Activated CD4-positive, alpha-beta T cell treated with anti-CD3 and anti-CD28 coated beads, Interleukin-2, amount 10 ng/mL, durations not matched to agents 24 days and 14 days (primary cell): ENCODE measurements at regions not wholly inside any gene's neighbourhood (a gene's known extent, or its start where the extent isn't known, plus 50 kb on each side); places are given as distances from the start of the nearest gene placed in this dataset.

Experiments used
- DNase-seq: peaks from one replicate; pipeline ENCODE4 v3.0.0; 2022
- H3K27ac Mint-ChIP-seq: one replicate; pipeline ENCODE4 v1.8.0; 2022; ENCODE audit warnings: mild to moderate bottlenecking, mixed read lengths
- H3K27me3 Mint-ChIP-seq: one replicate; pipeline ENCODE4 v1.8.0; 2022; ENCODE audit warnings: mixed read lengths
- H3K36me3 Mint-ChIP-seq: one replicate; pipeline ENCODE4 v1.8.0; 2022; ENCODE audit warnings: low read depth, mild to moderate bottlenecking, mixed read lengths
- H3K4me1 Mint-ChIP-seq: one replicate; pipeline ENCODE4 v1.8.0; 2021; ENCODE audit warnings: mixed read lengths
- H3K4me3 Mint-ChIP-seq: one replicate; pipeline ENCODE4 v1.8.0; 2022; ENCODE audit warnings: mild to moderate bottlenecking, moderate library complexity, mixed read lengths
- H3K9me3 Mint-ChIP-seq: one replicate; pipeline ENCODE4 v1.8.0; 2021; ENCODE audit warnings: mixed read lengths
- intact Hi-C: fragments of 100-400 bp; cut with micrococcal nuclease; formaldehyde crosslinking; loops from one replicate; pipeline ENCODE4 v1.15.1; 2023

DNA sequence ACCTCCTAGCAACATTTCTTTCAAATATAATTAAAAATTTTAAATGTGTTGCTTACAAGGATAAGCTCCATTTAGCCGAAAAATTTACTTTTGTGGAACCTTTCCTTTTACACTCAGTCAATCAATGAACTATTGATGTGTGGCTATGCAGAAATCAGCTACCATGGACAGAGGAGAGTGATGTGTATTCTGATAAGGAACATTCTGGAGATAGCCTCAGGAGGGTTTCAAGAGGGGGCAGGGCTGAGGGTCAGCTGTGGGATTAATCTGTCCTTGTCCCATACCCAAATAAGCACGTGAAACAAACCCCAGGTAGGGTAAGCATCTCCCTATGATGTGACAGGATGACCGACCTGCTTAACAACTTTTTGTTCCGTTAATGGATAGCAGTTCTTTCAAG is 192.6 kb upstream of the PROK2 start:
- no peak for DNase-seq
- intact Hi-C loops = loop anchor here (5.0 to 10.0 kb wide), 4 partner anchors 255 to 867 kb away; partner anchors contain the start of gene SHQ1
- H3K27me3 Mint-ChIP-seq = no peaks in the 10 kb centered on the region
- no peak overlapping the region for H3K4me3 Mint-ChIP-seq
- no peaks in the 10 kb centered on the region for H3K36me3 Mint-ChIP-seq
- H3K4me1 Mint-ChIP-seq = peaks cover 40% of the 10 kb centered on the region
- H3K27ac Mint-ChIP-seq = no peak overlapping the region
- peaks cover 24% of the 10 kb centered on the region for H3K9me3 Mint-ChIP-seq

DNA sequence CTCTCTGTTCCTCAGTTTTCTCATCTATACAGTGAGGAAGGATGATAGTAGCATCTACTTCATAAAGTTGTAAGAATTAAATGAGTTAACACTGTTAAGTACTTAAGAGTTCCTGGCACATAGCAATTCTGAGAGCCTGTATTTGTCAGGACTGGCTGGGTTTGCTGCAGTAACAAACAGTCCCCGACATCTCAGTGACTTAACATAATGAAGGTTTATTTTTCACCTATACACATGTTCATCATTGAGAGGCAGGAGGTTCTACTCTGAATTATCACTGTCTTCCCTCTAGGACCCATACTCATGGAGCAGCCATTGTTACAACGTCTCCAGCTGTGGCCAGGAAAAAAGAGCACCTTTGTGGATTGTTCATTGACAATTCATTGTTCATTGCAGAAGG is 190.6 kb upstream of the PROK2 start:
- Mint-ChIP-seq H3K4me1 (peaks cover 27% of the 10 kb centered on the region), H3K36me3 (no peaks in the 10 kb centered on the region), H3K27ac (no peak overlapping the region), H3K4me3 (no peak overlapping the region), H3K27me3 (no peaks in the 10 kb centered on the region), H3K9me3 (peaks cover 21% of the 10 kb centered on the region)
- no peak for DNase-seq
- intact Hi-C loops = loop anchor here (5.0 to 10.0 kb wide), 4 partner anchors 253 to 869 kb away; partner anchors contain the start of gene SHQ1

DNA sequence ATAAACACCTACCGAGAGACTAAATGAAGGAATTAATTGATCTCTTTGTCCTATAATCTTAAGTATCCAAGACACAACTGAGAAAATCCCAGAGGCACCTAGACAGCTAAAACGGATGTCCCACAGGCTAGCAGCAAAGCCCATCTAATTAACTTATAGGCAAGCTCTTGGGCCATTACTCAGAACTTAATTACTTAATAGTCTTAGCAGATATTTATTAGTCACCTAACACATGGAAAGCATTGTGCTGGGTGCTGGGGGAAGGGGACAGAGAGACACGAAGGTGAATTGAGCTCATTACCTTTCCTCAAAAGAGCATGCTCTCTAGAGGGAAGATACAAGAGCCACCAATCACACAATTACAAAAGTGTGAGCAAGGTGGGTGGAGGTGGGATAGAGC is 189.8 kb upstream of the PROK2 start:
- Mint-ChIP-seq H3K36me3 (no peaks in the 10 kb centered on the region), H3K4me3 (no peak overlapping the region), H3K4me1 (peaks cover 24% of the 10 kb centered on the region), H3K9me3 (peaks cover 18% of the 10 kb centered on the region), H3K27me3 (no peaks in the 10 kb centered on the region), H3K27ac (no peak overlapping the region)
- no peak for DNase-seq
- intact Hi-C loops = loop anchor here (5.0 to 10.0 kb wide), 4 partner anchors 252 to 870 kb away; partner anchors contain the start of gene SHQ1

DNA sequence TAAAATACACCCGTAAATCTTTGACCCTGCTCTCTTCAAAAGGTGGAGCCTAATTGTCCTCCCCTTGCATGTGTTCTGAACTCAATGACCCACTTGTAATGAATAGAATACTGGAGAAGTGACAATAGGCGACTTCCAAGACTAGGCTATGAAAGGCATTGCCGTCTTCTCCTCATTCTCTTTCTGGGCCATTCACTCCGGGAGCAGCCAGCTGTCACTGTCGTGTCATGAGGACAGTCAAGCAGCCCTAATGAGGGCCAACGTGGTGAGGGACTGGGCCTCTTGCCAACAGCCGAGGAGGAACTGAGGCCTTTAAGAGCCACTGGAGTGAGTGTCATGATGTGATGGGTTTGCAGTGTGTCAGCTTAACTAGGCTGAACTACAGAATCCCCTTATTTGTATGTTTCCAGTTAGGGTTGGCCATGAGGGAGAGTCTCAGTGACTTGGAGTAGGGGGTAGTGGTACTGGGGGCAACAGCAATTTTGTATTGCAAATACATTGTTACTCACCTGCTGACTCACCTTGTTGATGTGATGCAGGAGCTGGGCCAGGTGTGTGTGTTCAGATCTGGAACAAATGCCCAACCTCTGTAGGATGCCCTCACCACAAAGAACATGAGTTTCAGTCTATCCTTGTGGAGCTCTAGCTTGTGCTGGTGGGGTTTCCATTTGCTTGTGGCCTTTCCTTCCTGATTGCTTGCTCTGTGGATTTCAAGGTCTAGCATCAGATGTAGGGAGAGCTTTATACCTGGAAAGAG is 188.5 kb upstream of the PROK2 start:
- Mint-ChIP-seq H3K4me1 (peaks cover 13% of the 10 kb centered on the region), H3K9me3 (peaks cover 18% of the 10 kb centered on the region), H3K36me3 (no peaks in the 10 kb centered on the region), H3K27ac (no peak overlapping the region), H3K4me3 (no peak overlapping the region), H3K27me3 (no peaks in the 10 kb centered on the region)
- DNase-seq = no peak
- intact Hi-C loops = loop anchor here (10.0 kb wide), 2 partner anchors 661 to 871 kb away; partner anchors contain the start of gene SHQ1

DNA sequence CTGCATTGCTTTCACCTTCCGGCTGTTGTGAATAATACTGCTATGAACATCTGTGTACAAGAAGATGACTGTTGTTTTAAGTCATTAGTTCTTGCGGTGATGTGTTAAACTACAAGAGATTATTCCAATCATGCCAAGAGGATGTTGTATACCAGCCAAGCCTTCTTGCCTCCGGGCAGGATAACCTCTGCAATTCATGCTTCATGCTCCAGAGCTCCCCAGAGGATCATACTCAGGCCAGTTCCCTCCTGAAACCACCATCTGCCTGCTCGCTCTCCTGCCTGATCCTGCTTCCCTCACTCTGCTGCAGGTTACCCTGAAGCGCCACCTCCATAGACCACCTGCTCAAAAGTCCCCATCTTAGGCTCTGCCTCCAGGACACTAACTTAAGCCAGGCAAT is 187.1 kb upstream of the PROK2 start:
- DNase-seq = no peak
- H3K9me3 Mint-ChIP-seq = peaks cover 18% of the 10 kb centered on the region

DNA sequence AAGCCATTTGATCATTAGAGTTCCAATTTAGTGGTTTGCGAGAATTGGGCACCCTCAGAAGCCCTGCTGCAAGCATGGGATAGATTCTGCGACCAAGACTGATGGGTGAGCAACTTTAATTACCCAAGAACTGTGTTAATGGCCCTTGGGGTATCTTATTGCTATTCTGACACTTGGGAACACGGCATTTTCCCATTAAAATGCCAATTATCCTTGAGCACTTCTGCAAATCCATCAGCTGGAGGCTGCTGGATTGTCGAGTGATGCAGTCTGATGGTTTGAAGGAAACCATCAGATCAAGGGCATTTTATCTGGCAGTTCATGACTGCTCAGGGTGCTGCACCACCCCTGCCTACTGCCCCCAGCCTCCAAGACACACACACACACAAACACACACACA is 183.6 kb upstream of the PROK2 start:
- Mint-ChIP-seq H3K27me3 (no peaks in the 10 kb centered on the region), H3K9me3 (peaks cover 13% of the 10 kb centered on the region), H3K27ac (no peak overlapping the region), H3K4me1 (peaks cover 1% of the 10 kb centered on the region), H3K4me3 (no peak overlapping the region), H3K36me3 (no peaks in the 10 kb centered on the region)
- intact Hi-C loops = no loop called here
- DNase-seq = no peak

More for the DNA sequence above, 187.1 kb upstream of the PROK2 start:
- Mint-ChIP-seq H3K27ac (no peak overlapping the region), H3K4me3 (no peak overlapping the region), H3K4me1 (peaks cover 3% of the 10 kb centered on the region), H3K27me3 (no peaks in the 10 kb centered on the region), H3K36me3 (no peaks in the 10 kb centered on the region)
- intact Hi-C loops = loop anchor here (10.0 kb wide), 2 partner anchors 663 to 873 kb away; partner anchors contain the start of gene SHQ1

DNA sequence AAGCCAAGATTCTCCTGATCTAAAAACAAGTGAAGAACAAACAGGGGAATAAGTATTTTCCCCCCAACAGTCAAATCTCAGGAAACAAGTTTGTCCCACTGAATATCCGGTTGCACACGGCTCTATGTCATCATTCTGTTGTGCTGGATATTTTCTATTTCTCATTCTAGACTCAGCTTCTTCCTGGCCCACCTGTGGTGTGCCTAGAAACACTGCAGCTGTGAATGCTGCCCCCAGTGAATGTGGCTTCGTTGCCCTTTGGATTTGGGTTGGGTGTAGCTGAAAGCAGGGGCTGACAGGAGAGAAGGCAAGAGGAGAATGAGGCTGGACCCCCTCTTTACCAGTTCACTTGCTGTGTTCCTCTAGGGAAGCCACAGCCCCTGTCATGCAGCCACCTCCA is 181.2 kb upstream of the PROK2 start:
- H3K4me1 Mint-ChIP-seq = peaks cover 5% of the 10 kb centered on the region
- H3K27me3 Mint-ChIP-seq = no peaks in the 10 kb centered on the region
- no peak overlapping the region for H3K4me3 Mint-ChIP-seq
- intact Hi-C loops = no loop called here
- peaks cover 4% of the 10 kb centered on the region for H3K9me3 Mint-ChIP-seq
- no peaks in the 10 kb centered on the region for H3K36me3 Mint-ChIP-seq
- H3K27ac Mint-ChIP-seq = no peak overlapping the region
- DNase-seq = no peak

- no peaks in the 10 kb centered on the region for H3K36me3 Mint-ChIP-seq
- no peak overlapping the region for H3K27ac Mint-ChIP-seq
- H3K27me3 Mint-ChIP-seq = no peaks in the 10 kb centered on the region
- peaks cover 4% of the 10 kb centered on the region for H3K9me3 Mint-ChIP-seq
- intact Hi-C loops = no loop called here
- DNase-seq = no peak
- no peak overlapping the region for H3K4me3 Mint-ChIP-seq
- H3K4me1 Mint-ChIP-seq = peaks cover 5% of the 10 kb centered on the region
Observed at GRCh38 chr3:71964170-71964569, 179.2 kb upstream of the PROK2 start.

- Mint-ChIP-seq H3K9me3 (peaks cover 4% of the 10 kb centered on the region), H3K27ac (no peak overlapping the region), H3K4me3 (no peak overlapping the region), H3K36me3 (no peaks in the 10 kb centered on the region), H3K4me1 (peaks cover 10% of the 10 kb centered on the region), H3K27me3 (no peaks in the 10 kb centered on the region)
- no peak for DNase-seq
- intact Hi-C loops = no loop called here
Observed at GRCh38 chr3:71962561-71963240, 177.8 kb upstream of the PROK2 start.

- intact Hi-C loops = no loop called here
- Mint-ChIP-seq H3K27ac (no peak overlapping the region), H3K36me3 (no peaks in the 10 kb centered on the region)
Observed at GRCh38 chr3:71961891-71962290, 176.9 kb upstream of the PROK2 start.

DNA sequence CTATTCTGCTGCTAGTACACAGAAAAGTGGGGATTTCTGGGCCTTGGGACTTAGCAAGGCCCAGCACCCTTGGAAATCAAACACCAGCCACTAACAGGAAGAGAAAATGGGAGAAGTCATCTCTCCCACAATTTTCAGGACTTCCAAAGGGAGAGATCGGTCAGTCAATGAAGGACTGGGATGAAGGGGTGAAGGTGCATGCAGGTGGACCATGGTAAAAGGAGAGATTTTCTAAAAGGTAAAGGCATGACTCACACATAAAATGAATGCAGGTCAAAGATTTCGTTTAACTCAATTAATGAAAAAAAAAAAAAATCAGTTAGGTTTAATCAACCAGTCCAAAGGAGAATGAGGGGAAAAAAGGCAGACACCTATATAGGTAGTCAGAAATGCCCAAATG is 176.4 kb upstream of the PROK2 start:
- DNase-seq = no peak
- Mint-ChIP-seq H3K4me1 (peaks cover 17% of the 10 kb centered on the region), H3K9me3 (no peaks in the 10 kb centered on the region), H3K4me3 (no peak overlapping the region), H3K27ac (no peak overlapping the region), H3K36me3 (no peaks in the 10 kb centered on the region), H3K27me3 (no peaks in the 10 kb centered on the region)
- intact Hi-C loops = no loop called here

More at GRCh38 chr3:71961891-71962290, 176.9 kb upstream of the PROK2 start:
- H3K27me3 Mint-ChIP-seq = no peaks in the 10 kb centered on the region
- no peak overlapping the region for H3K4me3 Mint-ChIP-seq
- peaks cover 4% of the 10 kb centered on the region for H3K9me3 Mint-ChIP-seq
- no peak for DNase-seq
- peaks cover 14% of the 10 kb centered on the region for H3K4me1 Mint-ChIP-seq

- H3K4me1 Mint-ChIP-seq = peaks cover 29% of the 10 kb centered on the region
- peak; percentile 66 for DNase-seq
- H3K27me3 Mint-ChIP-seq = no peaks in the 10 kb centered on the region
- H3K9me3 Mint-ChIP-seq = no peaks in the 10 kb centered on the region
- H3K27ac Mint-ChIP-seq = peak overlapping the region; percentile 36
- intact Hi-C loops = loop anchor here (2.0 to 10.0 kb wide), 4 partner anchors 24 to 866 kb away; no protein-coding TSS in a partner anchor
- no peak overlapping the region for H3K4me3 Mint-ChIP-seq
- H3K36me3 Mint-ChIP-seq = no peaks in the 10 kb centered on the region
Observed at GRCh38 chr3:71958533-71958932, 173.6 kb upstream of the PROK2 start.

DNA sequence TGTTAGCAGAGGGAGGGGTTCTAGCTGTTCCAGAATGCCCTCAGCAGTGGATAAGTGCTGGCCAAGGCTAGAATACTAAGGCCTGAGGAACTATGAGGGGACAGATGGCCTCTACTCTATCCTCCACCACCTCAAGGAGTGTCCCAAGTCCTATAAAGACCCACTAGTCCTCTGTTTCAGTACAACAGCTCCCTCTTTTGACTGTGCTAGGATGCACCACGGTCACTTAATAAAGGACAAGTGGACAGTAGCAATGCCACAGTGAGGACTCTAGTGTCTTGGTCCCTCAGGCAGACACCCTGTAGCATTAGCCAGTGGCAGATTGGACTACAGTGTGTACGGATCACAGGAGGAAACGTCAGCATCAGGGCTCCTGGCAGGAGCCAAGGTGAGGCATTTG is 171.8 kb upstream of the PROK2 start:
- no peak overlapping the region for H3K4me3 Mint-ChIP-seq
- no peaks in the 10 kb centered on the region for H3K27me3 Mint-ChIP-seq
- H3K36me3 Mint-ChIP-seq = no peaks in the 10 kb centered on the region
- no peak overlapping the region for H3K27ac Mint-ChIP-seq
- intact Hi-C loops = loop anchor here (5.0 to 10.0 kb wide), 3 partner anchors 41 to 868 kb away; no protein-coding TSS in a partner anchor
- DNase-seq = no peak
- H3K4me1 Mint-ChIP-seq = peaks cover 31% of the 10 kb centered on the region
- H3K9me3 Mint-ChIP-seq = no peaks in the 10 kb centered on the region

DNA sequence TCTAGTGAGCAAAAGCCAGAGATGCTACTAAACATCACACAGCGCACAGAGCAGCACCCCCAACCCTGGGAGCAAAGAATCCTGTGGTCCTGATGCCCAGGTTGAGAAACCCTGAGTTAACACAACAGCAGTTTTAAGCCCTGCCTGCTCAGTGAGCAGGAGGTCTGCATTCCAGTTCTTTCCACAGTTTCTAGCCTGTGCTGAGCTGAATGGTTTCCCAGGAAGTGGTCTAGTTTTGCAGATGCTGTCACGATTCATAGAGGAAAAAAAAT is 171.1 kb upstream of the PROK2 start:
- Mint-ChIP-seq H3K4me3 (no peak overlapping the region), H3K27me3 (no peaks in the 10 kb centered on the region), H3K9me3 (no peaks in the 10 kb centered on the region), H3K36me3 (no peaks in the 10 kb centered on the region), H3K27ac (peak overlapping the region; percentile 39), H3K4me1 (peaks cover 31% of the 10 kb centered on the region)
- intact Hi-C loops = loop anchor here (5.0 to 10.0 kb wide), 3 partner anchors 41 to 869 kb away; no protein-coding TSS in a partner anchor
- no peak for DNase-seq
